ENCODE measurements at regions not wholly inside any gene's neighbourhood (a gene's known extent, or its start where the extent isn't known, plus 50 kb on each side); places are given as distances from the start of the nearest gene placed in this dataset.

GRCh38 chr20:53706466-53707370 is 113.1 kb upstream of the ZNF217 start:
- peak overlapping the region in 1 of 2 donors; percentile 52 for H3K27ac ChIP-seq
- no peak overlapping the region for H3K4me3 ChIP-seq
- TF ChIP-seq CTCF (IDR thresholded peaks at IDR 0.05), result no peak
- no peak for DNase-seq (ENCODE audit: low spot score)

- H3K4me3 ChIP-seq, result no peak overlapping the region
- TF ChIP-seq CTCF (IDR thresholded peaks at IDR 0.05), result no peak
- DNase-seq (ENCODE audit: low spot score), result no peak
- H3K27ac ChIP-seq, result no peak overlapping the region
These were observed 112.4 kb upstream of the ZNF217 start for GRCh38 chr20:53706008-53706465.

- DNase-seq (ENCODE audit: low spot score), result no peak
- TF ChIP-seq CTCF (IDR thresholded peaks at IDR 0.05), result no peak
- no peak overlapping the region for H3K27ac ChIP-seq
- no peak overlapping the region for H3K4me3 ChIP-seq
These were observed 109.0 kb upstream of the ZNF217 start for GRCh38 chr20:53702617-53703016.

GRCh38 chr20:53699906-53700305 is 106.3 kb upstream of the ZNF217 start:
- Histone ChIP-seq H3K27ac (no peak overlapping the region), H3K4me3 (no peak overlapping the region)
- DNase-seq (ENCODE audit: low spot score), result no peak
- no peak for TF ChIP-seq CTCF (IDR thresholded peaks at IDR 0.05)

- H3K4me3 ChIP-seq, result no peak overlapping the region
- TF ChIP-seq CTCF (IDR thresholded peaks at IDR 0.05), result no peak
- H3K27ac ChIP-seq, result no peak overlapping the region
- no peak for DNase-seq (ENCODE audit: low spot score)
These were observed 105.5 kb upstream of the ZNF217 start for GRCh38 chr20:53699085-53699674.

- no peak for DNase-seq (ENCODE audit: low spot score)
- no peak overlapping the region for H3K4me3 ChIP-seq
- no peak for TF ChIP-seq CTCF (IDR thresholded peaks at IDR 0.05)
- no peak overlapping the region for H3K27ac ChIP-seq
These were observed 104.8 kb upstream of the ZNF217 start for GRCh38 chr20:53698371-53698978.

All from coronary artery (tissue), 2 donors.